AG09319 (cell line): ENCODE measurements at regions not wholly inside any gene's neighbourhood (a gene's known extent, or its start where the extent isn't known, plus 50 kb on each side); places are given as distances from the start of the nearest gene placed in this dataset.

Experiments used
- DNase-seq: peaks from one replicate; pipeline ENCODE4 v3.0.0-alpha.2; 2010; ENCODE audit warnings: low read depth; ENCODE audit errors: extremely low read depth
- CTCF ChIP-seq: IDR thresholded peaks from 2 replicates; pipeline ENCODE4 v1.5.1; 2011; ENCODE audit warnings: low read depth, mild to moderate bottlenecking, inconsistent platforms, low read length, moderate library complexity

GRCh38 chr10:123299598-123299997 is 145.4 kb downstream of the BUB3 start:
- DNase-seq: no peak
- no peak for TF ChIP-seq CTCF

- TF ChIP-seq CTCF: no peak
- DNase-seq: no peak
These were observed 147.1 kb downstream of the BUB3 start for GRCh38 chr10:123301077-123301857.

GRCh38 chr10:123303581-123304337 is 149.6 kb downstream of the BUB3 start:
- no peak for TF ChIP-seq CTCF
- no peak for DNase-seq

- DNase-seq: no peak
- TF ChIP-seq CTCF: no peak
These were observed 151.5 kb downstream of the BUB3 start for GRCh38 chr10:123305671-123306070.

- no peak for DNase-seq
- TF ChIP-seq CTCF: no peak
These were observed 152.1 kb downstream of the BUB3 start for GRCh38 chr10:123306290-123306689.

- DNase-seq: no peak
- TF ChIP-seq CTCF: no peak
These were observed 155.5 kb downstream of the BUB3 start for GRCh38 chr10:123309731-123310130.

GRCh38 chr10:123316776-123317175 is 162.6 kb downstream of the BUB3 start:
- TF ChIP-seq CTCF: no peak
- no peak for DNase-seq
